CD4-positive, alpha-beta T cell treated with Interleukin-12 subunit alpha and Interleukin-12 subunit beta, for 1 hour (primary cell): ENCODE measurements at regions not wholly inside any gene's neighbourhood (a gene's known extent, or its start where the extent isn't known, plus 50 kb on each side); places are given as distances from the start of the nearest gene placed in this dataset.
"Not testable (repeated sequence)": the region's sequence is repeated elsewhere in the genome, so short reads cannot be mapped to it uniquely, and the experiment has no call there.

Experiments used
- DNase-seq: peaks from one replicate; pipeline ENCODE4 v3.0.0-alpha.2; 2020

DNA sequence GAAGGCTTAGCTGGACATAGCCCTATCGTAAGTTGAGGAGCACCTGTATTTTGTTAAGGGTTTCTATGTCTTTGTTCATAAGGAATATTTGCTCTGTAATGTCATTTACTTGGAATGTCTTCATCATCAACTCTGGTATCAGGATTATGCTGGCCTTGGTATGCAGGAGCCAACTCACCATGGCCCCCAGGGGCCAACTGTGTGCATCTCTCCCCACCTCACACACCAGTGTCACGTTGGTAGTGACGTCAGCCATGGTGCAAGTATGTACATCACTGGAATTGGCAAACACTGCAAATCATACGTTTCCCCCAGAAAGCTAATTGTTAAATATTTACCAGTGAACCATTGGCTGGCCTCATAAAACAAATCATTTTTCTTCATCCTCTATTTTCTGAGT is 70.8 kb downstream of the YTHDF1 start:
- no peak for DNase-seq

DNA sequence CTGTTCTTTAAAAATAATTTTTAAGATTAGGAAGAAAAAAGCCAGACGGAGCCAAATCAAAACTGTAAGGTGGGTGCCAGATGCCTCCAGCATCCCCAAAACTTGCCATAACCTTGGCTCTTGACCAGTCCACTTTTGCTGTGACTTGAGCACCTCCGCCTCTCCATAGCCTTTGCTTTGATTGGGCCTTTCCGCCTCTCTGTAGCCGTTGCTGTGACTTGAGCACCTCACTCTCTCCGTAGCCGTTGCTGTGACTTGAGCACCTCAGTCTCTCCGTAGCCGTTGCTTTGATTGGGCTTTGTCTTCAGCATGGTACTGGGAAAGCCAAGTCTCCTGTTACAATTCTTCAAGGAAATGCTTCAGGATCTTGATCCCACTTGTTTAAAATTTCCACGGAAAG is 73.0 kb downstream of the YTHDF1 start:
- DNase-seq = no peak

- no peak for DNase-seq
These were observed 74.4 kb downstream of the YTHDF1 start for GRCh38 chr20:63141531-63141930.

DNA sequence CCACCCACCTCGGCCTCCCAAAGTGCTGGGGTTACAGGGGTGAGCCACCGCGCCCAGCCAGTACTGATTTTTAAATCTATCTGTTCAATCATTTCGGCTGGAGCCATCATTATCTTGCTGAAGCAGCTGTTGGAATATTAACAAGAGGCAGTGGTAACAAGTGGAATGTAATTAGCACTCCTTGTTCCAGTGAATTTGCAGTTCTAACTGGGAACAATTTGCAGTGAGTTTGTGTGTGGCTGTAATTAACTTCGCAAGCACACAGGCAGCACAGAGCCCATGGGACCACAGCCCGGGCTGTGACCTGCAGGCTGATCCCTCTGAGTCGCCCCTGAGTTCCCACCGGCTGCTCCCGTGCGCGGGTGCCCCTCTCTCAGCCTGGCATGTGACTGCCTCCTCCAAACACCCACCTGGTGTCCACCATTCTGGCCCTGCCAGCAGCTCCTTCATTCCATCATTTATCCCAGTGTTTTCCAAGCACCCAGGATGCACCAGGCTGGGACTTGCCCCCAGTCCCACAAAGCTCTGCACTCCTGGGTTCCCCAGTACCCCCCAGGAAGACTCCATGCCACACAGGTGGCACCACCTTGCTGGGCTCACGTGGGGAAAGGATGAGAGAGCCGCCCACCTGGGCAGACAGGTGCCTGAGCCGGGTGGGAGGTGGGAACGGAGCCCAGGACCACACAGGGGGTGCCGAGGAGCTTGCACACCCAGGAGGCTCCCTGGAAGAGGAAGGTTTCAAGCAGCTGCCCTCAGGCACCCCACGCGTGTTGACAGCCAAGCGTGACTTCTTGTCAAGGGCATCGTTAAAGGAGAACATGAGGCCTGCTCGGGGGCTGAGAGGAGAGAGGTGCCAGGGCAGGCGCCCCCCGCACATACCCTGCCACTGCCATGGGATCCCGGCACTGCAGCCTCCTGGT is 75.2 kb downstream of the YTHDF1 start:
- DNase-seq = no peak

DNA sequence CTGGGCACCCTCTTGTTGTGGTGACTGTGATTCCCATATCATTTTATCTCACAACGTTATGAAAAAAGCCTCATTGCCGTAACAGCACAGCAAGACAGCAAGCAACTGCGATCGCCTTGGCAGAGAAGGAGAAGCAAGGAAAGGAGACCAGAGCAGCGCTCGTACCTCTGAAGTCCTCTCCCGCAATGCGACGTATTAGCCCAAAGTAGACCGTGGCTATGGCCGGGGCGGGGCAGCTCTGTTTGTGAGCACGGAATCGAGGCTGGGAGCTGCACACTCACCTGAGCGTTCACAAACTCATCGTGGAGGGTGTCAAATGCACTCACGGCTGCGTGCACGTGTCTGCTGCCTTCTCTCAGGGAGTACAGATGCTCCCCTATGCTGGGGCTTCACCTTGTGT is 76.1 kb downstream of the YTHDF1 start:
- DNase-seq = no peak

- DNase-seq = no peak
These were observed 76.6 kb downstream of the YTHDF1 start for GRCh38 chr20:63139356-63139755.

GRCh38 chr20:63138855-63139341 is 77.0 kb downstream of the YTHDF1 start:
- no peak for DNase-seq

- DNase-seq = no peak
These were observed 78.0 kb downstream of the YTHDF1 start for GRCh38 chr20:63137851-63138415.

DNA sequence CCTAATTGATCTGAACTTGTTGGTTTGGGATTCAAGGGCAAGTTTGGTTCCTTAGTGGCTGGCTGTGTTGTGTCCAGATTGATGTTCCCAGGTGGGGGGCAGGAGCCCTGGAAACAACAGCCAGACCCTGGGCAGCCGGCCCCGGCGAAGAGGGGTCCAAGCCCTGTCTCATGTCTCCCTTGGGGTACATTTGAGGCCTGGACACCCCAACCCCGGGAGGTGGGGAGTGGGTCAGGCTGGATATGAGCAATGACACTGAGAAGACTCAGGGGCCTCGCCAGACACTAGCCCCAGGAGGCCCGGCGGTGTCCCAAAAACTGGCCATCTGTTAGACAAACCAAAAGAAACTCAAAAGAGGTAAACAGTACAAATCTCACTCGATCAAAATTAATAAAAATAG is 79.6 kb downstream of the YTHDF1 start:
- no peak for DNase-seq

GRCh38 chr20:63135411-63135810 is 80.5 kb downstream of the YTHDF1 start:
- DNase-seq = no peak

DNA sequence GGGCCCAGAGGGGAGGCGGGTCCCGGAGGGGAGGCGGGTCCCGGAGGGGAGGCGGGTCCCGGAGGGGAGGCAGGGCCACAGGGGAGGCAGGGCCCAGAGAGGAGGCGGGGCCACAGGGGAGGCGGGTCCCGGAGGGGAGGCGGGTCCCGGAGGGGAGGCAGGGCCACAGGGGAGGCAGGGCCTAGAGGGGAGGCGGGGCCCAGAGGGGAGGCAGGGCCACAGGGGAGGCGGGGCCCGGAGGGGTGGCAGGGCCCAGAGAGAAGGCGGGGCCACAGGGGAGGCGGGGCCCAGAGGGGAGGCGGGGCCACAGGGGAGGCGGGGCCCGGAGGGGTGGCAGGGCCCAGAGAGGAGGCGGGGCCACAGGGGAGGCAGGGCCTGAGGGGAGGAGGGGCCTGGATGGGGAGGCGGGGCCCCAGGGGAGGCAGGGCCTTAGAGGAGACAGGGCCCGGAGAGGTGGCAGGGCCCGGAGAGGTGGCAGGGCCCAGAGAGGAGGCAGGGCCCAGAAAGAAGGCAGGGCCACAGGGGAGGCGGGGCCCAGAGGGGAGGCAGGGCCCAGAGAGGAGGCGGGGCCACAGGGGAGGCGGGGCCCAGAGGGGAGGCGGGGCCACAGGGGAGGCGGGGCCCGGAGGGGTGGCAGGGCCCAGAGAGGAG is 81.1 kb downstream of the YTHDF1 start:
- not testable (repeated sequence) for DNase-seq

DNA sequence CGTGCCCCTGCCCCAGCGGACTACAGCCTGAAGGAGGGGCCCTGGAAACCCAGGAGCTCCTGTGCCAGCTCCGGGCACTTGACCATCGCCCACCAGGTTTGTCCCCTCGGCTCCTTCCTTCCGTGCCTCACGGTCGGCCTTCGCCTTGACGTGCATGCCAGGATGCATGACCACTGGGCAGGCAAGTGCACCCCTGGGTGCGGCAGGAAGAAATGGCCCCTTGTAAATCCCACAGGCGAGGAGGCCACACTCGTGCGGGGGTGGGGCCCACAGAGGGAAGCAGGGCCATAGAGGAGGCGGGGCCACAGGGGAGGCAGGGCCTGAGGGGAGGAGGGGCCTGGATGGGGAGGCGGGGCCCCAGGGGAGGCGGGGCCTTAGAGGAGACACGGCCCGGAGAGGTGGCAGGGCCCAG is 81.7 kb downstream of the YTHDF1 start:
- DNase-seq = no peak

GRCh38 chr20:63133481-63134091 is 82.3 kb downstream of the YTHDF1 start:
- no peak for DNase-seq

- DNase-seq = no peak
These were observed 83.0 kb downstream of the YTHDF1 start for GRCh38 chr20:63132715-63133471.

DNA sequence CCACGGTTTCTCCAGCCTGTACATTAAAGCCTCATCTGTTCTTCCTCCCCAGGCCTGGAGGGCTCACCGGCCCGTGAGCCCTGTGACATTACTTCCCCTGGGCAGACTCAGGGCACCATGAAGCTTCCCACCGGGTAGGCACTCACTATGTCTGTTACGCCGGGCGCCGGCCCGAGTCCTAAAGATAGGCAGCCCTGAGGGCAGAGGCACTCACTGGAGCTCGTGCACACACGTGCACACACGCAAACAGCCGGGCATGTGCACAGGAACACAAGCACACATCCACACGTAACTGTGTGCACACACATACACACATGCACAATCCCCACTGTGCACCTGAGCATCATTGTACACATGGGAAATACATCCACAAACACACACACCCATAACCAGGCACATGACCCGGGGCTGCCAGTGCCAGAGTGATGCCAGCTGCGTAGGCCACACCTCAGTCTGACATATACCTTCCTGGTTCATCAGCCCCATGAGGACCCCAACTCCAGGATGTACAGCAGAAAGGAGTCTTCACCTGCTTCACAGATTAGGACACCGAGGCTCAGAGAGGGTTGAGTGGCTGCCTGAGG is 83.7 kb downstream of the YTHDF1 start:
- no peak for DNase-seq

GRCh38 chr20:63130658-63131577 is 85.0 kb downstream of the YTHDF1 start:
- DNase-seq = no peak

DNA sequence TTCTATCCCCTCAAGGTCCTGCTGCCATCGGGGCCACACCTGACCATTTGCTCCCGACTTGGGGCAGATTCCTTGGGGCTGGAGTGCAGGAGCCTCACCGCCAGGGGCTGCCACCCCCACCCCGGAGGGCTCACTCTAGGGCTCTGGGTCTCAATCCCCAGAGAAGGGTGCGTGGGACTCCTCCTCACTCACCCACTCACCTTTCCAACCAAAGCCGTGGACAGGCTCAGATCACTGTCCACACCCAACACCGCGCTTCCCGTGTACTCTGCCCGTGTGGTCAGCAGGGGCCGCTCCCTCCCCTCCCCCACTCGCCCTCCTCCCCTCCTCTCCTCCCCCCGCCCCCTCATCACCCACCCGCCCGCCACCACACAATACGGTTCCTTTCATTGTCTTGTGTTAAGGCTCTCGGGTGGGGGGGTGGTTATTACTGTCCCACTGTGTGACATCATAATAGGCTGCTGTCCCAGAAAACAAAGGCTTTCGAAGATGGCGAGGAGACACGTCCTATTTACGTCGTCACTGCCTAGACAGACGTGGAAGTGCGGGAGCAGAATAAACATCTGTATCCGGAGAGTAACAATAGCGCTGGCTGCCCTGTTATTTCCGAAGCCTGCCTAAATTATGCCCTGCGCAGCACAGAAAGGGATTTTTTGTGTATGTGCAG is 85.8 kb downstream of the YTHDF1 start:
- DNase-seq = no peak

- DNase-seq = no peak
These were observed 86.5 kb downstream of the YTHDF1 start for GRCh38 chr20:63129376-63129965.

DNA sequence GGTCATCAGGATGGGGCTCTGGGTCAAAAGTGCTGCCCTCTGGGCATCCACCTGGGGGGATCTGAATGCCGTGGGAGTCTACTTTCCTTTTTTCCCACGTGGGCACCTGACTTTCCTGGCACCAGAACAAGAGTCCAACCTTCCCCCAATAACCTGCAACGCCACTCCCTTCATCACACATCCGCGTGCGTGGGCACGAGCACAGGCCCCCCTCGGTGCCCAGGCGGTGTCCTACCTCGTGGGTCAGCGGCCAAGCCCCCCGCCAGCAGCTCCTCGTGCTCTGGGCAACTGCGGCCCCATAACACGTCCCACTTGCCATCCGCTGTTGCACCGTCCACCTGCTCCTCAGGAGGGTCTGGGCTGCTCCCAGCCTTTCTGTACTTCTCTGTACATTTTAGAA is 87.0 kb downstream of the YTHDF1 start:
- no peak for DNase-seq

- no peak for DNase-seq
These were observed 87.6 kb downstream of the YTHDF1 start for GRCh38 chr20:63128367-63128766.
